Endothelial cell of umbilical vein (primary cell): ENCODE measurements at regions not wholly inside any gene's neighbourhood (a gene's known extent, or its start where the extent isn't known, plus 50 kb on each side); places are given as distances from the start of the nearest gene placed in this dataset.

Source experiments
- BruUV-seq: library from RNA; stranded (reverse); fragments of 400-500 nt; replicated peaks from 2 replicates; lab custom pipeline; 2021; lab: Mats Ljungman, UMichigan
- CTCF ChIA-PET: fragments of 300-600, 350-600 bp; sonication (Branson Sonifier 250); formaldehyde crosslinking; loops from one replicate; lab custom pipeline; 2021; ENCODE audit warnings: antibody characterized with exemption, inconsistent platforms; lab: Charles Lee
- POLR2A ChIA-PET: fragments of 300-600, 350-600 bp; sonication (Branson Sonifier 250); formaldehyde crosslinking; loops from one replicate; lab custom pipeline; 2021; ENCODE audit warnings: antibody characterized with exemption, inconsistent platforms; lab: Charles Lee
- DNase-seq: peaks from one replicate; pipeline ENCODE4 v3.0.0-alpha.2; 2011; ENCODE audit warnings: low read depth, low spot score
- FAIRE-seq: peaks from 2 replicates; lab custom pipeline; 2011; peaks lifted over from hg19 to GRCh38; lab: Jason Lieb, UNC
- H2AFZ ChIP-seq: 2 replicates; pipeline ENCODE4 v1.6.0; 2012; ENCODE audit warnings: low read depth, low read length, control low read depth, inconsistent platforms
- H3K27ac ChIP-seq: 2 replicates; pipeline ENCODE4 v1.5.1; 2011; ENCODE audit warnings: low read depth, mild to moderate bottlenecking, control low read depth, low read length, moderate library complexity; ENCODE audit not compliant: insufficient read depth
- H3K27me3 ChIP-seq, 2 experiments: 2 replicates each; pipeline versions ENCODE4 v1.6.0 to v1.6.1; 2011; ENCODE audit warnings: low read length in 2 of 2, mixed read lengths in 1 of 2; ENCODE audit not compliant: control insufficient read depth in 2 of 2, insufficient read depth in 2 of 2
- H3K36me3 ChIP-seq, 2 experiments: 2 replicates in 1 of 2; 3 replicates in 1 of 2; pipeline ENCODE4 v1.5.1; 2011; ENCODE audit warnings: low read length in 2 of 2, mild to moderate bottlenecking in 1 of 2, moderate library complexity in 1 of 2; ENCODE audit not compliant: control insufficient read depth in 2 of 2, insufficient read depth in 2 of 2; ENCODE audit errors: extremely low read depth in 1 of 2
- H3K4me1 ChIP-seq: 3 replicates; pipeline ENCODE4 v1.5.1; 2011; ENCODE audit warnings: mild to moderate bottlenecking, low read length; ENCODE audit not compliant: control insufficient read depth, insufficient read depth; ENCODE audit errors: extremely low read depth
- H3K4me2 ChIP-seq: 2 replicates; pipeline ENCODE4 v1.6.1; 2011; ENCODE audit warnings: low read length, control low read depth, mixed read lengths; ENCODE audit not compliant: insufficient read depth
- H3K4me3 ChIP-seq, 3 experiments: fragments of 200-600 bp in 1 of 3; sonication (generic), shearing (Covaris generic) in 1 of 3; replicated peaks in 1 of 3; 2 replicates each; pipeline ENCODE4 v1.5.1; 2011 to 2016; ENCODE audit warnings: control low read depth in 3 of 3, low read length in 3 of 3, mild to moderate bottlenecking in 2 of 3, inconsistent platforms in 1 of 3, low read depth in 1 of 3, moderate library complexity in 1 of 3; ENCODE audit not compliant: insufficient read depth in 1 of 3
- H3K79me2 ChIP-seq: 2 replicates; pipeline ENCODE4 v1.6.0; 2012; ENCODE audit warnings: low read length, inconsistent platforms; ENCODE audit not compliant: control insufficient read depth, insufficient read depth
- H3K9ac ChIP-seq: replicated peaks from 2 replicates; pipeline ENCODE3; 2011; ENCODE audit warnings: low read length, control low read depth; ENCODE audit not compliant: insufficient read depth; ENCODE audit errors: extremely low read depth
- H3K9me1 ChIP-seq: replicated peaks from 3 replicates; pipeline ENCODE4 v1.6.0; 2011; ENCODE audit warnings: mild to moderate bottlenecking, low read length; ENCODE audit not compliant: control insufficient read depth, insufficient read depth; ENCODE audit errors: extremely low read depth
- H3K9me3 ChIP-seq: replicated peaks from 2 replicates; pipeline ENCODE4 v1.5.1; 2012; ENCODE audit warnings: low read length, inconsistent platforms; ENCODE audit not compliant: control insufficient read depth, insufficient read depth
- H4K20me1 ChIP-seq: replicated peaks from 2 replicates; pipeline ENCODE3; 2011; ENCODE audit warnings: mild to moderate bottlenecking, low read length; ENCODE audit not compliant: control insufficient read depth, insufficient read depth; ENCODE audit errors: extremely low read depth
- EZH2 ChIP-seq: IDR thresholded peaks from 2 replicates; pipeline ENCODE4 v1.6.1; 2012; ENCODE audit warnings: borderline replicate concordance, low read depth, mild to moderate bottlenecking, moderate library complexity, low read length, inconsistent platforms; ENCODE audit not compliant: severe bottlenecking
- FOS ChIP-seq: IDR thresholded peaks from 2 replicates; pipeline ENCODE4 v1.6.1; 2011; ENCODE audit warnings: mild to moderate bottlenecking, low read length, moderate library complexity, borderline replicate concordance; ENCODE audit not compliant: insufficient read depth
- GATA2 ChIP-seq: IDR thresholded peaks from 2 replicates; pipeline ENCODE4 v1.7.0; 2011; ENCODE audit warnings: low read depth, mild to moderate bottlenecking, moderate library complexity, mixed read lengths, low read length; ENCODE audit not compliant: insufficient read length, insufficient read depth
- JUN ChIP-seq: IDR thresholded peaks from 2 replicates; pipeline ENCODE4 v1.6.1; 2011; ENCODE audit warnings: borderline replicate concordance, low read depth; ENCODE audit not compliant: insufficient read length, insufficient read depth
- MYC ChIP-seq: IDR thresholded peaks from one replicate; pipeline ENCODE4 v1.6.1; 2011; ENCODE audit warnings: mild to moderate bottlenecking, low read depth, low read length
- POLR2A ChIP-seq: IDR thresholded peaks from 2 replicates; pipeline ENCODE4 v1.6.1; 2012; ENCODE audit warnings: low read depth, mild to moderate bottlenecking, control low read depth, low read length
- POLR2AphosphoS5 ChIP-seq: IDR thresholded peaks from 2 replicates; pipeline ENCODE4 v1.6.1; 2012; ENCODE audit warnings: low read depth, mild to moderate bottlenecking, control low read depth, low read length, moderate library complexity; ENCODE audit not compliant: insufficient read depth
- dilution Hi-C: fragments of 300-500 bp; cut with MboI; formaldehyde crosslinking; loops from one replicate; pipeline ENCODE4 v1.15.0; 2019; ENCODE audit warnings: low sequenced_read_pairs; ENCODE audit not compliant: extremely low pct_ligation_motif_present
- intact Hi-C: fragments of 100-400 bp; cut with micrococcal nuclease; formaldehyde crosslinking; loops from one replicate; pipeline ENCODE4 v1.10.0; 2022
- TF ChIP-seq, protein P1 (sequence below), 2 donors: IDR thresholded peaks; 1 replicate in 1 of 2; 2 replicates in 1 of 2; pipeline ENCODE4 v1.5.1; 2011; ENCODE audit warnings: low read length in 2 of 2, mild to moderate bottlenecking in 2 of 2, moderate library complexity in 2 of 2, control low read depth in 1 of 2, inconsistent platforms in 1 of 2, low read depth in 1 of 2; ENCODE audit not compliant: insufficient read depth in 1 of 2; ENCODE audit errors: extremely low read depth in 1 of 2
- TF ChIP-seq, protein P2 (sequence below): IDR thresholded peaks from 2 replicates; pipeline ENCODE4 v1.6.1; 2011; ENCODE audit not compliant: insufficient read depth, insufficient read length

DNA sequence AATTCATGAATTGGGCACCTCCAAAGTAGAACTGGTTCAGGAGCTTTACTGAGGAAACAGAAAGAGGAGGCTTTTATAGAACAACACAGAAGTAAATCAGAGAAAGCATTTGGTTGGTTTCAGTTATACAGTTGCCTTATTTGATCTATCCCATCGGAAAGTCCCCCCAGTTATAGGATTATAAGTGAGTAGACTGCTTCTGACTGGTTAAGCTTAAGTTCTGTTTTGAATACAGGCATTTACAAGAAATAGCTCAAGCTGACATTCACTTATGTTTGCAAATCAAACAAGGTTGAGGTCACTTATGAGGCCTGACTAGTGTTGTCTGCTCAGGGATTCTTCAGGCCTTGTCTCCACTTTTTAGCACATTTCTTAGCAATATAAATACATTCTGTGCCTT, 857.4 kb downstream of the EFNB2 start:
- TF ChIP-seq FOS (no peak), GATA2 (no peak), JUN (no peak), EZH2 (no peak), POLR2AphosphoS5 (no peak), POLR2A (no peak), MYC (no peak)
- TF ChIP-seq, protein P1, sequence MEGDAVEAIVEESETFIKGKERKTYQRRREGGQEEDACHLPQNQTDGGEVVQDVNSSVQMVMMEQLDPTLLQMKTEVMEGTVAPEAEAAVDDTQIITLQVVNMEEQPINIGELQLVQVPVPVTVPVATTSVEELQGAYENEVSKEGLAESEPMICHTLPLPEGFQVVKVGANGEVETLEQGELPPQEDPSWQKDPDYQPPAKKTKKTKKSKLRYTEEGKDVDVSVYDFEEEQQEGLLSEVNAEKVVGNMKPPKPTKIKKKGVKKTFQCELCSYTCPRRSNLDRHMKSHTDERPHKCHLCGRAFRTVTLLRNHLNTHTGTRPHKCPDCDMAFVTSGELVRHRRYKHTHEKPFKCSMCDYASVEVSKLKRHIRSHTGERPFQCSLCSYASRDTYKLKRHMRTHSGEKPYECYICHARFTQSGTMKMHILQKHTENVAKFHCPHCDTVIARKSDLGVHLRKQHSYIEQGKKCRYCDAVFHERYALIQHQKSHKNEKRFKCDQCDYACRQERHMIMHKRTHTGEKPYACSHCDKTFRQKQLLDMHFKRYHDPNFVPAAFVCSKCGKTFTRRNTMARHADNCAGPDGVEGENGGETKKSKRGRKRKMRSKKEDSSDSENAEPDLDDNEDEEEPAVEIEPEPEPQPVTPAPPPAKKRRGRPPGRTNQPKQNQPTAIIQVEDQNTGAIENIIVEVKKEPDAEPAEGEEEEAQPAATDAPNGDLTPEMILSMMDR (IDR thresholded peaks at IDR 0.05; ENCODE audit: extremely low read depth in 1 of 2, insufficient read depth in 1 of 2, low read depth in 1 of 2, low read length in 2 of 2): no peak
- TF ChIP-seq, protein P2, sequence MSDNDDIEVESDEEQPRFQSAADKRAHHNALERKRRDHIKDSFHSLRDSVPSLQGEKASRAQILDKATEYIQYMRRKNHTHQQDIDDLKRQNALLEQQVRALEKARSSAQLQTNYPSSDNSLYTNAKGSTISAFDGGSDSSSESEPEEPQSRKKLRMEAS: no peak
- no TSS peak for BruUV-seq
- DNase-seq: no peak

More for the DNA sequence above, 857.4 kb downstream of the EFNB2 start:
- Histone ChIP-seq H3K9ac (no peak overlapping the region), H3K4me3 (no peak overlapping the region), H2AFZ (no peak overlapping the region), H3K79me2 (no peaks in the 10 kb centered on the region), H3K4me2 (no peak overlapping the region), H3K4me1 (no peaks in the 10 kb centered on the region), H3K9me1 (no peaks in the 10 kb centered on the region), H4K20me1 (no peaks in the 10 kb centered on the region), H3K9me3 (no peaks in the 10 kb centered on the region), H3K36me3 (no peaks in the 10 kb centered on the region), H3K27me3 (no peaks in the 10 kb centered on the region), H3K27ac (no peak overlapping the region)
- CTCF ChIA-PET: no interaction called here
- intact Hi-C loops: no loop called here
- POLR2A ChIA-PET: no interaction called here
- dilution Hi-C loops: no loop called here
- no peak for FAIRE-seq
